GM18951 (cell line): ENCODE measurements at regions not wholly inside any gene's neighbourhood (a gene's known extent, or its start where the extent isn't known, plus 50 kb on each side); places are given as distances from the start of the nearest gene placed in this dataset.

Experiments used
- POLR2A ChIP-seq: IDR thresholded peaks from 4 replicates; pipeline ENCODE4 v1.6.1; 2011; ENCODE audit warnings: mild to moderate bottlenecking; ENCODE audit not compliant: insufficient read length, insufficient read depth; ENCODE audit errors: extremely low read depth
- in situ Hi-C: fragments of 300-500 bp; cut with MboI; formaldehyde crosslinking; loops from one replicate; pipeline ENCODE4 v1.12.0; 2022; ENCODE audit warnings: low sequenced_read_pairs, mixed read lengths, inconsistent platforms; ENCODE audit not compliant: unreplicated experiment

DNA sequence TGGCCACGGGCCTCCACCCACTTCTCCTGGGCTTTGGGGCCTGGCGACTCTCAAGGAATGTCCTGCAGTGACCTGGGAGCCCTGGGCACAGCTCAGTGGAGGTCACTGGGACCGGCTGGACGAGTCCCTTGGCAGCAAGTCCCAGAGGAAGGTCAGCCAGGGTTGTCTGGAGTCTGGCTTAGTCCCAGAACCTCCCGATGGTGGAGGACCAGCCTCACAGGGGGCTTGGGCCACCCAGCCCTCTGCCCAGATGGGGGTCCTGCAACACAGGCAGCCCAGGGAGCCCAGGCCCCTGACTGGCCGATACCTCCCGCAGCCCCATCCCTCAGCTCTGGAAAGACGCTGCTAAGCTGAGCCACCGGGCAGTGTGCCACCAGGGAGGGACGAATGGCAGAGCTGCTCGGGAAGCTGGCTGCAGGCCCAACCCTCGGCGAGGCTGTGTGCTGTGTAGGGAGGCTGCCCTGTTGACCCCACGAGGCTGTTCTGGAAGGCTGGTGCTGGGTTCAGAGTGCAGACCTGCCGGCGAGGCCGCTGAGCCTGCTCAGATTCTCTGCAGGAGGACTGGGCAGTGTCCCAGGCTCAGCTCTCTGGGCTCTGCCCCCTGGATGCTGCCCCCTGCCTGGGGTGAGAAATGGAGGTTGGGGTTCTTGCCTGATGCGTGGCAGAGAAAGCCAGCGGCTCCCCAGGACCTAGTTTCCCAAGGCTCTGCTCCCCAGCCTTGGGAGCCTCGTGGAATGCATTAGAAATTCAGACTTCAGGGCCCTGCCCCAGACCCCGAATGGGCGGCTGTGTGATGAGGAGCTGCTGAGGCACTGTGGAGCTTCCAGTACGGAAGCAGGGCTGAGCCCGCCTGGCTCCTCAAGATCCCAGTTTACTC is 61.7 kb downstream of the ADRA2C start:
- no peak for TF ChIP-seq POLR2A
- in situ Hi-C loops: no loop called here

DNA sequence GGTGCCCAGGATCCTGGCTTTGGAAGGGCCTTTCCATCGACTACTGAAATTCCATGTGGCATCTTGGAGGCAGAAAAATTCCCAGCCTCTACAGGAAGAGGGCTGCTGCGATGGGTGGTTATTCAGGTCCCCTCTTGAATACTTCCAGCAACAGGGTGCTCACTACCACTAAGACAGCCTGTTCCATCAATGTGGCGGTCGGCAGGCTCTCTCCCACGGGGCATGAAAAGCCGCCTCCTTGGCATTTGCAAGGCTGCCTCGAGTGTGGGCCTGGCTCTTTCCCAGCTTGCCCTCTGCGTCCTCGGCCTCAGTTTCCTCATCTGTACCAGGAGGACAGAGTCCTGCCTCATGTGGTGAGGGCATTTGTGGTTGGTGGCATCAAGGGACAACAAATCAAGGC is 62.4 kb downstream of the ADRA2C start:
- TF ChIP-seq POLR2A: no peak
- in situ Hi-C loops: no loop called here

DNA sequence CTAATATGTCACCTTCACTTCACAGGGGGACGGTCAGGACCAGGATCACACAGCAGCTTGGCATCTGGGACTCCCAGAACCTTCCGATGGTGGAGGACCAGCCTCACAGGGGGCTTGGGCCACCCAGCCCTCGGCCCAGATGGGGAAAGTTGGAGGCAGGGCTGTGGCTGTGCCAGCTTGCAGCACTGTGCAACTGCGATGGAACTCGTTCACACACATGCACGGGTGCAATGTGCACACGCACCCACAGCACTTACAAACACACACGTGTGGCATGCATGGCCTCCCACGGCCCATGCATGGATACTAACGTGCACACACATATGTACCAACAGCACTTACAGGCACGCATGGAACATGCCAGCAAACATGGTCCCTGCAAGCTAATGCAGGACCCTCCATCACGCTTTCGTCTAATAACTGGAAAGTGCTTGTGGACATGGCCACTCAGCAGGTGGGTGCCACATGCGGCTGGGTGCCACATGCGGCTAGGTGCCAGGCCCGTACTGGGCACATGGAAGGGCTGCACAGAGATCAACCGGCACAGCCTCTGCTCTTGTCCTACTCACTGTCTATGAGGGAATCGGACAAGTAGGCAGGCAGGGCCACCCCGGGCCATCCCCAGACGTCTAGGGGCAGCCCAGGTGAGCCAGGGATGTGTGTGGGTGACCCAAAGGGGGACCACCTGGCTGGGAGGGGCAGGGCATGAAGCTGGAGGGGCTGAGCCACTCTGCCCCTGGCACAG is 63.2 kb downstream of the ADRA2C start:
- in situ Hi-C loops: no loop called here

GRCh38 chr4:3829956-3830773 is 64.0 kb downstream of the ADRA2C start:
- no peak for TF ChIP-seq POLR2A
- in situ Hi-C loops: no loop called here

More for the DNA sequence above, 63.2 kb downstream of the ADRA2C start:
- no peak for TF ChIP-seq POLR2A

- no peak for TF ChIP-seq POLR2A
- in situ Hi-C loops: no loop called here
Observed at GRCh38 chr4:3830774-3831528, 64.8 kb downstream of the ADRA2C start.

DNA sequence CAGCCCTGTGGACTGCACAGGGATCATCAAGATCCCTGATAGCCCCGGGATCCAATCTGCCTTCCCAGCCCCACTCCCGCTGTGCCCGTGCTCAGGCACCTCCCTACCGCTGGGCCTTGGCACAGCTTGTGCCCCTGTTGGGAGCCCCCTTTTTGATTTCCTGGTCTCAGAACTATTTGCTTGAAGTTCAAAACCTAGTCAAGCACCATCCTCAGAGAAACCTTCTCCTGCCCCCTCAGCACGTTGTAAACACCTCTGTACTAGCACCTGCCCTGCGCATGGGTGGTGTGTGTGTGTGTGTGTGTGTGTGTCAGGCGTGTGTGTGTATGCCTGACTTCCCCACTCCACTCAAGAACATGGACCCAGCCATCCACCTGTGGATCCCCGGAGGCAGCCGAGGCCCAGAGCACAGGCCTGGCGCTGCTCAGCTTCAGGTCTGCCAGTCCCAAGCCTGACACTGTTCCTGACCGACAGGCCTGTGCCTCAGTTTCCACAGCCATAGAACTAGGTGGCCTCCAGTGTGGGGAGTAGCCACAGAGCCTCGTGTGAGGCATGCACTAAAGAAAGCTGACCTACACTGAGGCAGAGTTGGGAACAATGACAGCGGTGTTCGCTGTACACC is 65.5 kb downstream of the ADRA2C start:
- no peak for TF ChIP-seq POLR2A
- in situ Hi-C loops: no loop called here

GRCh38 chr4:3832536-3833220 is 66.5 kb downstream of the ADRA2C start:
- in situ Hi-C loops: no loop called here
- TF ChIP-seq POLR2A: no peak

DNA sequence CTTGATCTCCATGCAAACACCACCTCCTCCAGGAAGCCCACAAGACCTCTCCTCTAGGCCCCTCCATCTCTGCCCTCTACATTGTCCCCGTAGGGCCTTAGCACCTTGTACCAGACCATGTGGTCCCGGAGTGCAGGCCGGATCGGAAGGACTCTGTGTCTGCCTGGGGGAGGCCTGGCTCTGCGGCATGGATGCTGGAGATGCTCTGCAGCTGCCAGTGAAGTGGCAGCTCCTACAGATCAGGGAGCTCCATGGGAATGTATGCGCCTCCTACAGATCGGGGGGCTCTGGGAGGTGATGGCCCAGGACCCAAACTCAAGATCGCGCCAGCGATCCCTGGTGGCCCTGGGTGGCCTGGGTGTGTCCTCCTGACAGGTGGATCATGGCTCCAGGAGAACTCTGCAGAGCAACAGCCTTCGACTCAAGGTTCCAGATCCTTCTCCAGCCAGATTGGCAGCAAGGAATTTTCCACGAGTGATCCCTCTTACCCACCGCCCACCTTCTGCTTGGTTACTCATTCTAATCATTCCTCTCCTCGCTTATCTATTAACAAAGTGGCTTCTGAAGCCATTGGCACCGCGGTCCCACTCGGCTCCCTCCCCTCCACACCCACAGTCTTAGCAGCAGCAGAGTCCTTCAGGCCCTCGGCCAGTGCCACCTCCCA is 67.3 kb downstream of the ADRA2C start:
- TF ChIP-seq POLR2A: no peak
- in situ Hi-C loops: no loop called here

- in situ Hi-C loops: no loop called here
- TF ChIP-seq POLR2A: no peak
Observed at GRCh38 chr4:3834186-3834662, 68.0 kb downstream of the ADRA2C start.

DNA sequence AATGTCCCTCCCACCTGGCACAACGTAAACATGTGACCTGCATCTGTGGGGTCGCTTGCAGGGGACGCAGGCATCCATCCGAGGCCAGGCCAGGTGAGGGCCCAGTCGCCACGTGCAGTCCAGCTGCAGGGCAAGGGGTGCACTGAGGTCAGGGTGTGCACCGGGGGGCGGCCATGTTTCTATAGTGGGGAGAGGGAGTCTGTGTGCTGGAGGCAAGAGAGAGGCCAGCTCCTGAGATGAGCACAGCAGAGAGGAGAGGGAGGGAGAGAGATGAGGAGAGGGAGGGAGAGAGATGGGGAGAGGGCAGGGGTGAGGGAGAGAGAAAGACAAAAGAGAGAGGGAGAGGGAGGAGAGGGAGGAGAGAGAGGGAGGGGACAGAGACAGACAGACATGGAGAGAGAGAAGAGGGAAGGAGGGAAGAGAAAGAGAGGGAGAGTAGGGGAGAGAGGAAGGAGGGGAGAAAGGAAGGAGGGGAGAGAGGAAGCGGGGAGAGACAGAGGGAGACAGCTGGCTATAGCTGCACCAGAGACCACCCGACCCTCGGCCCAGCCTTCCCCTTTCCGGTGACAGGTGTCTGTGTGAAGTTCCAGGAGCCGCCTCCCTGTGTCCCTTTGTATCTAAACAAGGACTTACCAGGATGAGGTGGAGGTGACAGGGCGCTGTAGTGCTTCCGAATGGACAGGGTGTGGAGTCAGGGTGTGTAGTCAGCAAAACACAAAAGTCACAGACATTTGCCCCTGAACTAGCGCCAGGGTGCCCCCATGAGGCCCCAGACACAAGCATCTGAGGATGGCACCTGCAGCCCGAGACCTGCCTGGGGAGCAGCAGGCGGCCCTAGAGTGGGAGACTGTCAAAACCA is 68.7 kb downstream of the ADRA2C start:
- in situ Hi-C loops: no loop called here
- TF ChIP-seq POLR2A: no peak
